H1 (cell line): ENCODE measurements at regions not wholly inside any gene's neighbourhood (a gene's known extent, or its start where the extent isn't known, plus 50 kb on each side); places are given as distances from the start of the nearest gene placed in this dataset.

Experiments
- SRF ChIP-seq: IDR thresholded peaks from 2 replicates; pipeline ENCODE4 v1.6.1; 2011; ENCODE audit warnings: mild to moderate bottlenecking, low read depth, low read length, moderate library complexity

GRCh38 chr2:85951351-85952067, 62.7 kb upstream of the ST3GAL5 start (continued):
- TF ChIP-seq SRF = no peak
